Thymus (tissue), 11 donors: ENCODE measurements at regions not wholly inside any gene's neighbourhood (a gene's known extent, or its start where the extent isn't known, plus 50 kb on each side); places are given as distances from the start of the nearest gene placed in this dataset.
"Not testable (repeated sequence)": the region's sequence is repeated elsewhere in the genome, so short reads cannot be mapped to it uniquely, and the experiment has no call there.

Source experiments
- DNase-seq, 9 donors: peaks; one replicate each; pipeline ENCODE4 v3.0.0-alpha.2; 2013; ENCODE audit warnings: low spot score in 9 of 9, low read depth in 6 of 9, missing footprints in 1 of 9
- H3K27ac ChIP-seq, 2 donors: one replicate each; pipeline ENCODE4 v1.5.1; 2013; ENCODE audit warnings: control low read depth in 1 of 2, low read depth in 1 of 2, low read length in 1 of 2, mild to moderate bottlenecking in 1 of 2, moderate library complexity in 1 of 2
- H3K27me3 ChIP-seq, 2 donors: one replicate each; pipeline ENCODE4 v1.5.1; 2013; ENCODE audit warnings: low read length in 1 of 2; ENCODE audit not compliant: control insufficient read depth in 2 of 2, insufficient read depth in 1 of 2
- H3K36me3 ChIP-seq, 2 donors: one replicate each; pipeline ENCODE4 v1.5.1; 2013; ENCODE audit warnings: low read length in 1 of 2, mild to moderate bottlenecking in 1 of 2, moderate library complexity in 1 of 2; ENCODE audit not compliant: control insufficient read depth in 2 of 2, insufficient read depth in 2 of 2
- H3K4me1 ChIP-seq, 2 donors: one replicate each; pipeline ENCODE4 v1.5.1; 2013; ENCODE audit warnings: low read length in 2 of 2; ENCODE audit not compliant: control insufficient read depth in 2 of 2, insufficient read depth in 2 of 2
- H3K4me3 ChIP-seq, 2 donors: one replicate each; pipeline ENCODE4 v1.5.1; 2013; ENCODE audit warnings: low read length in 2 of 2, control low read depth in 1 of 2, mild to moderate bottlenecking in 1 of 2
- H3K9me3 ChIP-seq, 2 donors: one replicate each; pipeline ENCODE4 v1.5.1; 2013; ENCODE audit warnings: low read length in 1 of 2, mild to moderate bottlenecking in 1 of 2; ENCODE audit not compliant: control insufficient read depth in 2 of 2, insufficient read depth in 1 of 2
- WGBS: extraction: QIAGEN DNeasy Blood & Tissue Kit; methylation state at CpG from one replicate; pipeline ENCODE4 v1.1.7; 2013; 5-methylcytosine and 5-hydroxymethylcytosine counted together
- donor health status: healthy.

GRCh38 chr4:34486461-34487363 is 1757.6 kb downstream of the ARAP2 start:
- Histone ChIP-seq H3K4me1 (no peaks in the 10 kb centered on the region), H3K27me3 (no peaks in the 10 kb centered on the region), H3K4me3 (no peak overlapping the region), H3K27ac (no peak overlapping the region), H3K9me3 (no peaks in the 10 kb centered on the region), H3K36me3 (no peaks in the 10 kb centered on the region)
- no peak for DNase-seq
- WGBS, result 88% methylated on average over 5 of the region's 5 CpGs

GRCh38 chr4:34492414-34492813 is 1751.9 kb downstream of the ARAP2 start:
- H3K27ac ChIP-seq, result no peak overlapping the region
- H3K27me3 ChIP-seq, result no peaks in the 10 kb centered on the region
- H3K36me3 ChIP-seq, result no peaks in the 10 kb centered on the region
- 89% methylated on average over 1 of the region's 1 CpG for WGBS
- no peaks in the 10 kb centered on the region for H3K4me1 ChIP-seq
- H3K4me3 ChIP-seq, result no peak overlapping the region
- no peak for DNase-seq
- H3K9me3 ChIP-seq, result peaks cover 0 to 8% of the 10 kb centered on the region in 2 donors

- no peaks in the 10 kb centered on the region for H3K27me3 ChIP-seq
- 91% methylated on average over 2 of the region's 2 CpGs for WGBS
- H3K4me3 ChIP-seq, result no peak overlapping the region
- no peaks in the 10 kb centered on the region for H3K36me3 ChIP-seq
- H3K4me1 ChIP-seq, result no peaks in the 10 kb centered on the region
- DNase-seq, result no peak
- peaks cover 0 to 4% of the 10 kb centered on the region in 2 donors for H3K9me3 ChIP-seq
- H3K27ac ChIP-seq, result no peak overlapping the region
These were observed 1742.2 kb downstream of the ARAP2 start for GRCh38 chr4:34502086-34502485.

- WGBS, result 72% methylated on average over 2 of the region's 2 CpGs
- H3K27me3 ChIP-seq, H3K27ac ChIP-seq, H3K36me3 ChIP-seq, H3K4me3 ChIP-seq, H3K9me3 ChIP-seq, DNase-seq, H3K4me1 ChIP-seq: not testable (repeated sequence)
These were observed 1739.6 kb downstream of the ARAP2 start for GRCh38 chr4:34504731-34505130.

DNA sequence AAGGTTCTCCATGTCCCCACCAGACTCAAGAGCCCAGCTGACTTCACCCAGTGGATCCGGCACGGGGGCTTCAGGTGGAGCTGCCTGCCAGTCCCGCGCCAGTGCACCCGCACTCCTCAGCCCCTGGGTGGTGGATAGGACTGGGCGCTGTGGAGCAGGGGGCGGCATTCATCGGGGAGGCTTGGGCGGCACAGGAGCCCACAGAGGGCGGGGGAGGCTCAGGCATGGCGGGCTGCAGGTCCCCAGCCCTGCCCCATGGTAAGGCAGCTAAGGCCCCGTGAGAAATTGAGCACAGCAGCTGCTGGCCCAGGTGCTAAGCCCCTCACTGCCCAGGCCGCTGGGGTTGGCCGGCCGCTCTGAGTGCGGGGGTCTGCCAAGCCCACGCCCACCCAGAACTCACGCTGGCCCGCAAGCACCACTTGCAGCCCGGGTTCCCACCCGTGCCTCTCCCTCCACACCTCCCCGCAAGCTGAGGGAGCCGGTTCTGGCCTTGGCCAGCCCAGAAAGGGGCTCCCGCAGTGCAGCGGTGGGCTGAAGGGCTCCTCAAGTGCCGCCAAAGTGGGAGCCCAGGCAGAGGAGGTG is 1737.7 kb downstream of the ARAP2 start:
- not testable (repeated sequence) for H3K27me3 ChIP-seq, H3K4me3 ChIP-seq, DNase-seq, H3K4me1 ChIP-seq, H3K9me3 ChIP-seq, H3K27ac ChIP-seq, H3K36me3 ChIP-seq
- WGBS, result 92% methylated on average over 26 of the region's 26 CpGs

DNA sequence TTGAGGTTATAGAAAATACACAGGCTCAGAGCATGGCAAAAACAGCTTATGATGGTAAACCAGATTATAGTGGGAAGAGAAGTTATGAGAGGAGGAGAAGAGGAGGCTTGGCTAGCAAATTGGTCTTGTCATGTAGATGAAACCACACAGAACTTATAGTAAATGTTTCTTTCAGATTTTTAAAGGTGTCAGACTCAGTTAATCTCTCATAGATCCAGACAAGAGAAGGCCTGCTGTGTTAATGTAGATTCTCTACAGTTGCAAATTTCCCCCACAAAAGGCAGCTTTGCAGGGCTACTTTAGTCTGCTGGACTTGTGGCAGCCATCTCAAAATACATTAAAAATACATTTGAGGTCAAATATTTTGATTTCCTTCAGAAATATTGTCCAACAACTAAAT is 1731.7 kb downstream of the ARAP2 start:
- Histone ChIP-seq H3K4me3 (no peak overlapping the region), H3K4me1 (no peaks in the 10 kb centered on the region), H3K27me3 (no peaks in the 10 kb centered on the region), H3K27ac (no peak overlapping the region), H3K9me3 (no peaks in the 10 kb centered on the region), H3K36me3 (no peaks in the 10 kb centered on the region)
- no peak for DNase-seq

GRCh38 chr4:34516524-34516923 is 1727.8 kb downstream of the ARAP2 start:
- H3K27ac ChIP-seq, result no peak overlapping the region
- no peak overlapping the region for H3K4me3 ChIP-seq
- DNase-seq, result no peak
- H3K36me3 ChIP-seq, result no peaks in the 10 kb centered on the region
- WGBS, result 97% methylated on average over 3 of the region's 3 CpGs
- H3K27me3 ChIP-seq, result no peaks in the 10 kb centered on the region
- H3K9me3 ChIP-seq, result no peaks in the 10 kb centered on the region
- no peaks in the 10 kb centered on the region for H3K4me1 ChIP-seq

GRCh38 chr4:34534916-34535315 is 1709.4 kb downstream of the ARAP2 start:
- DNase-seq, result no peak
- Histone ChIP-seq H3K4me3 (no peak overlapping the region), H3K9me3 (no peaks in the 10 kb centered on the region), H3K36me3 (no peaks in the 10 kb centered on the region), H3K27me3 (no peaks in the 10 kb centered on the region), H3K4me1 (no peaks in the 10 kb centered on the region), H3K27ac (no peak overlapping the region)
- WGBS, result 49% methylated on average over 4 of the region's 4 CpGs

GRCh38 chr4:34566091-34566490 is 1678.2 kb downstream of the ARAP2 start:
- Histone ChIP-seq H3K27me3 (no peaks in the 10 kb centered on the region), H3K4me3 (no peak overlapping the region), H3K27ac (no peak overlapping the region), H3K4me1 (no peaks in the 10 kb centered on the region), H3K36me3 (no peaks in the 10 kb centered on the region), H3K9me3 (no peaks in the 10 kb centered on the region)
- 85% methylated on average over 2 of the region's 2 CpGs for WGBS
- no peak for DNase-seq
